Pancreas (tissue), 10 donors: ENCODE measurements at regions not wholly inside any gene's neighbourhood (a gene's known extent, or its start where the extent isn't known, plus 50 kb on each side); places are given as distances from the start of the nearest gene placed in this dataset.

Experiments used
- ATAC-seq, 4 donors: fragments of 200-7000 bp; cut with Tn5 transposase; one replicate each; pipeline versions ENCODE4 v1.8.0 to v1.9.1; 2020; ENCODE audit warnings: mild to moderate bottlenecking in 4 of 4, moderate library complexity in 4 of 4
- DNase-seq, 6 donors: peaks; one replicate each; pipeline ENCODE4 v3.0.0-alpha.2; 2020
- FAIRE-seq: peaks from 2 replicates; lab custom pipeline; 2012; peaks lifted over from hg19 to GRCh38; lab: Jason Lieb, UNC
- H3K27ac ChIP-seq, 4 donors: fragments of 200-600 bp; sonication (generic); 1 replicate in 3 of 4; 2 replicates in 1 of 4; pipeline versions ENCODE4 v1.5.0 to v1.8.0; 2020
- H3K27me3 ChIP-seq, 4 donors: fragments of 200-600 bp; one replicate each; pipeline ENCODE4 v1.8.0; 2021
- H3K36me3 ChIP-seq, 3 donors: fragments of 200-600 bp; sonication (generic) in 1 of 3; one replicate each; pipeline versions ENCODE4 v1.5.0 to v1.8.0; 2020 to 2021
- H3K4me1 ChIP-seq, 3 donors: fragments of 200-600 bp; one replicate each; pipeline ENCODE4 v1.8.0; 2021
- H3K4me3 ChIP-seq, 4 donors: fragments of 200-600 bp; sonication (generic) in 2 of 4; one replicate each; pipeline versions ENCODE4 v1.5.0 to v1.8.0; 2020 to 2021
- H3K9me3 ChIP-seq, 4 donors: fragments of 200-600 bp; one replicate each; pipeline ENCODE4 v1.8.0; 2021
- CTCF ChIP-seq, 4 donors: fragments of 200-600 bp; sonication (generic) in 3 of 4; IDR thresholded peaks; one replicate each; pipeline versions ENCODE4 v1.5.0 to v1.8.0; 2021; ENCODE audit warnings: antibody characterized with exemption in 4 of 4
- WGBS, 2 donors: extraction: QIAGEN DNeasy Blood & Tissue Kit; methylation state at CpG; one replicate each; pipeline ENCODE4 v1.1.7; 2013; 5-methylcytosine and 5-hydroxymethylcytosine counted together
- intact Hi-C, 3 donors: fragments of 100-400 bp; cut with DNase I; formaldehyde crosslinking; loops; one replicate each; pipeline versions ENCODE4 v1.11.1 to v1.14.2; 2022
- donor health status: healthy with polysubstance abuse.
- donor health status: DM: no; HTN: no; CAD: no; lungs with moderate emphysema.
- donor health status: DM: no; HTN: no; CAD: no.
- donor health status: control.
- donor health status: control.
- donor health status: Bipolar disorder and iron deficiency.
- donor health status: DM: yes; HTN: yes; CAD: no.
- donor health status: DM: no; HTN: no; CAD: no.
- donor health status: DM: no; HTN: no; CAD: no.
- donor health status: DM: yes; HTN: yes; CAD: no.

DNA sequence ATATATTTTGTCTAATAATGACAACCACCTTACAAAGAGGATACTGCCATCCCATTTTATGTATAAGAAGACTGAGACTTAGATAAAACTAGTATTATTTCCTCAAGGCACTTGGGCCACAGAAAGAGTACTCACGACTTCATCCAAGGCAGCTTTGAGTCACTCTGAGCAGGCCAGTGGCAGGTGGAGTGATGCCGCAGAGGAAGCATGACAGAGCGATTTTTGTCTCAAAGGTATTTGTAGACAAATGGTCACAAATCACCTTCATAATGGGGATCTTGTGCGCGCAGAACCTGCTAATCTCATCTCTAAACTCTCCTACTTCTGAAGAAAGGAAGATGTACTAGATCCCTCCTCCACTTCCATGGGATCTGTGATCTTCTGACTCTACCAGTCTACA is 113.2 kb upstream of the NAMPT start:
- TF ChIP-seq CTCF (IDR thresholded peaks at IDR 0.05) = no peak
- intact Hi-C loops = no loop called here
- Histone ChIP-seq H3K4me1 (no peaks in the 10 kb centered on the region), H3K9me3 (no peaks in the 10 kb centered on the region), H3K36me3 (no peaks in the 10 kb centered on the region), H3K27ac (no peak overlapping the region), H3K4me3 (no peak overlapping the region), H3K27me3 (no peaks in the 10 kb centered on the region)
- WGBS, 2 donors = 85 to 88% methylated on average over 5 of the region's 5 CpGs
- ATAC-seq (no peak), DNase-seq (no peak), FAIRE-seq (no peak)

- Histone ChIP-seq H3K36me3 (no peaks in the 10 kb centered on the region), H3K4me3 (no peak overlapping the region), H3K9me3 (no peaks in the 10 kb centered on the region), H3K4me1 (no peaks in the 10 kb centered on the region), H3K27me3 (no peaks in the 10 kb centered on the region), H3K27ac (no peak overlapping the region)
- DNase-seq (no peak), FAIRE-seq (no peak), ATAC-seq (no peak)
- TF ChIP-seq CTCF (IDR thresholded peaks at IDR 0.05) = no peak
- intact Hi-C loops = no loop called here
Observed at GRCh38 chr7:106394526-106394925, 109.7 kb upstream of the NAMPT start.

DNA sequence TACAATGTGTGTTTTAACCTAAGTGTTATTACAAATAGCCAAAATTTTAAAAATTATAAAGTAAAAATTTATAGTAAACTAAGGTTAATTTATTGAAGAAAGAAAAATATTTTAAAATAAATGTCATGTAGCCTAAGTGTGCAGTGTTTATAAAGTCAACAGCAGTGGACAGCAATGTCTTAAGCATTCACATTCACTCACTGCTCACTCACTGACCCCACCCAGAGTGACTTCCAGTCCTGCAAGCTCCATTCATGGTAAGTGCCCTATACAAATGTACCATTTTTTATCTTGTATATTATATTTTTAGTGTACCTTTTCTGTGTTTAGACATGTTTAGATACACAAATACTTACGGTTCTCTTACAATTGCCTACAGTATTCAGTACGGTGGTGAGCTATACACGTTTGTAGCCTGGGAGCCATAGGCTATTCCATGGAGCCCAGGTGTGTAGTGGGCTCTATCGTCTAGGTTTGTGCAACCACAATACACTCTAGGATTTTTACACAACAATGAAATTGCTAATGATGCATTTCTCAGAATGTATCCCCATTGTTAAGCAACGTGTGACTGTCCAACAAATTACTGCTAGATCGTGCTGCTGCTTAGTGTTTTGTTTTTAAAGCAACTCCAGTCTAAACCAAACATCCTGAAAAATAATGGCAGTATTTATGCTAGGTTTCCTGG is 108.9 kb upstream of the NAMPT start:
- Histone ChIP-seq H3K36me3 (no peaks in the 10 kb centered on the region), H3K27me3 (no peaks in the 10 kb centered on the region), H3K4me3 (no peak overlapping the region), H3K4me1 (no peaks in the 10 kb centered on the region), H3K9me3 (no peaks in the 10 kb centered on the region), H3K27ac (no peak overlapping the region)
- no peak for TF ChIP-seq CTCF (IDR thresholded peaks at IDR 0.05)
- FAIRE-seq (no peak), ATAC-seq (no peak), DNase-seq (no peak)
- intact Hi-C loops = no loop called here
- 61 to 71% methylated on average over 6 of the region's 6 CpGs for WGBS, 2 donors

DNA sequence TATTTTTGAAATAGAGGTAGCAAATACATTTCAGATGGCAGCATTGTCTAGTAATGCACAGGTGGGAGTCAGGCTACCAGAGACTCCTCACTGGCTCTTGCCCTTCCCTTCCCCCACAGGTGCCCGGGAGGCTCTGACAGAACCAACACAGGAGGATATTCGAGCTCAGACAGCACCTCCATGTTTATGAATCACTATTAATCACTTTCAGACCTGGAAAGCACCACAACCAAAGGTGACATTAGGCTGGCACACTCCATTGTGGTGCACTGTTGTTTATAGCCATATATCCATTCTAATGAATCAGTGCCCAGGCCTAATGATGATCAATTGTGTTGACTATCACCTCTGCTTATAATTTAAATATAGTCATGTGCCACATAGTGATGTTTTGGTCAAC is 107.8 kb upstream of the NAMPT start:
- WGBS, 2 donors = 31 to 37% methylated on average over 2 of the region's 2 CpGs
- intact Hi-C loops = no loop called here
- TF ChIP-seq CTCF (IDR thresholded peaks at IDR 0.05) = no peak
- DNase-seq = no peak
- ATAC-seq = no peak
- Histone ChIP-seq H3K36me3 (no peaks in the 10 kb centered on the region), H3K9me3 (no peaks in the 10 kb centered on the region), H3K27me3 (no peaks in the 10 kb centered on the region), H3K4me1 (no peaks in the 10 kb centered on the region), H3K4me3 (no peak overlapping the region), H3K27ac (no peak overlapping the region)
- FAIRE-seq = no peak

GRCh38 chr7:106392144-106392543 is 107.4 kb upstream of the NAMPT start:
- no peak for FAIRE-seq
- TF ChIP-seq CTCF (IDR thresholded peaks at IDR 0.05) = no peak
- Histone ChIP-seq H3K27ac (no peak overlapping the region), H3K27me3 (no peaks in the 10 kb centered on the region), H3K4me1 (no peaks in the 10 kb centered on the region), H3K9me3 (no peaks in the 10 kb centered on the region), H3K36me3 (no peaks in the 10 kb centered on the region), H3K4me3 (no peak overlapping the region)
- 74 to 82% methylated on average over 4 of the region's 4 CpGs for WGBS, 2 donors
- no peak for DNase-seq
- intact Hi-C loops = no loop called here
- no peak for ATAC-seq
